PFSK-1 (cell line): ENCODE measurements at regions not wholly inside any gene's neighbourhood (a gene's known extent, or its start where the extent isn't known, plus 50 kb on each side); places are given as distances from the start of the nearest gene placed in this dataset.

Experiments
- FOXP2 ChIP-seq: optimal IDR thresholded peaks from 2 replicates; pipeline ENCODE3; 2011; ENCODE audit warnings: borderline replicate concordance, control low read depth, inconsistent platforms; ENCODE audit not compliant: insufficient read depth; ENCODE audit errors: extremely low read length, extremely low read depth
- POLR2AphosphoS5 ChIP-seq: IDR thresholded peaks from 2 replicates; pipeline ENCODE4 v1.6.1; 2012; ENCODE audit warnings: low read depth, mild to moderate bottlenecking, control low read depth, low read length, moderate library complexity
- SIN3A ChIP-seq: IDR thresholded peaks from 2 replicates; pipeline ENCODE4 v1.6.1; 2012; ENCODE audit warnings: mild to moderate bottlenecking, low read length, moderate library complexity, borderline replicate concordance; ENCODE audit not compliant: insufficient read depth
- TAF1 ChIP-seq: IDR thresholded peaks from 2 replicates; pipeline ENCODE4 v1.6.1; 2012; ENCODE audit warnings: low read length, control low read depth, borderline replicate concordance; ENCODE audit not compliant: insufficient read depth
- TF ChIP-seq, protein P1 (sequence below), 2 experiments: IDR thresholded peaks; 2 replicates each; pipeline versions ENCODE4 v1.6.1 to v1.8.0; 2011 to 2012; ENCODE audit warnings: low read depth in 2 of 2, low read length in 2 of 2, control low read depth in 1 of 2, inconsistent platforms in 1 of 2, mild to moderate bottlenecking in 1 of 2, moderate library complexity in 1 of 2; ENCODE audit not compliant: insufficient read depth in 1 of 2

DNA sequence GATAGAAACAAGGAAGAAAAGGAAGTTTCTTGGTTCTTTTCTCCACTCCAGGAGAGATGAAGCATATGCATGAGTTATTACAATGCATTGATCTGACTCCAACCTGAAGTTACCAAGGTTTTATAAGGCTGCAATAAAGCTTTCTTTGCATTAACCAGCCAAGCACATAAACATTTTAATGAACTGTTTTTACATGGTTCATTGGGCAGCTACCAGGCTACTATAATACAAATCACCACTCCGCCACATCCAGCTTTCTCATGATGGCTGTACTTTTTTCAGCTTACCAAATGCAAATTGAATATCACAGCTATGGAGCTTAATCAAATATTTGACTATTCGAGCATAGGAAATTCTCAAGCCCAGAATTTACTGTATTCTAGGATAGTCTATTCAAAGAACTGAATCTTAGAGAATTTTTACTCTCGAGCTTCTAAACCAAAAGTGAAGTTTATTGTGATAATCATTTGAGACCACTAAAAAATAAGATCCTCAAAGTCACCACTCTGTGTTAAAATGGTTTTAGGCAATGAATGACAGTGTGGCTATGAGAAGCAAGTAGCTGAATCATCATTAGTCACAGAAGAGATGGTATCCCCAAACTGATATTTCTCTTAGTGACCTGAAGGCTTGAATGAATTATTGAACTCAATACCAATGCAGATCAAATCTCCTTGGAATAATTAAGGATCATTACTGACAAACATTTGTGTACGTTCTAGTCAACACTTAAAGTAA lies 58.6 kb upstream of the ZNF281 start:
- TF ChIP-seq, protein P1, sequence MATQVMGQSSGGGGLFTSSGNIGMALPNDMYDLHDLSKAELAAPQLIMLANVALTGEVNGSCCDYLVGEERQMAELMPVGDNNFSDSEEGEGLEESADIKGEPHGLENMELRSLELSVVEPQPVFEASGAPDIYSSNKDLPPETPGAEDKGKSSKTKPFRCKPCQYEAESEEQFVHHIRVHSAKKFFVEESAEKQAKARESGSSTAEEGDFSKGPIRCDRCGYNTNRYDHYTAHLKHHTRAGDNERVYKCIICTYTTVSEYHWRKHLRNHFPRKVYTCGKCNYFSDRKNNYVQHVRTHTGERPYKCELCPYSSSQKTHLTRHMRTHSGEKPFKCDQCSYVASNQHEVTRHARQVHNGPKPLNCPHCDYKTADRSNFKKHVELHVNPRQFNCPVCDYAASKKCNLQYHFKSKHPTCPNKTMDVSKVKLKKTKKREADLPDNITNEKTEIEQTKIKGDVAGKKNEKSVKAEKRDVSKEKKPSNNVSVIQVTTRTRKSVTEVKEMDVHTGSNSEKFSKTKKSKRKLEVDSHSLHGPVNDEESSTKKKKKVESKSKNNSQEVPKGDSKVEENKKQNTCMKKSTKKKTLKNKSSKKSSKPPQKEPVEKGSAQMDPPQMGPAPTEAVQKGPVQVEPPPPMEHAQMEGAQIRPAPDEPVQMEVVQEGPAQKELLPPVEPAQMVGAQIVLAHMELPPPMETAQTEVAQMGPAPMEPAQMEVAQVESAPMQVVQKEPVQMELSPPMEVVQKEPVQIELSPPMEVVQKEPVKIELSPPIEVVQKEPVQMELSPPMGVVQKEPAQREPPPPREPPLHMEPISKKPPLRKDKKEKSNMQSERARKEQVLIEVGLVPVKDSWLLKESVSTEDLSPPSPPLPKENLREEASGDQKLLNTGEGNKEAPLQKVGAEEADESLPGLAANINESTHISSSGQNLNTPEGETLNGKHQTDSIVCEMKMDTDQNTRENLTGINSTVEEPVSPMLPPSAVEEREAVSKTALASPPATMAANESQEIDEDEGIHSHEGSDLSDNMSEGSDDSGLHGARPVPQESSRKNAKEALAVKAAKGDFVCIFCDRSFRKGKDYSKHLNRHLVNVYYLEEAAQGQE (IDR thresholded peaks at IDR 0.05; ENCODE audit: insufficient read depth in 1 of 2, low read depth in 2 of 2, low read length in 2 of 2) = no peak
- no peak for TF ChIP-seq POLR2AphosphoS5
- TF ChIP-seq SIN3A = no peak
- no peak for TF ChIP-seq TAF1
- TF ChIP-seq FOXP2 = no peak
